NCI-H2171 (cell line): ENCODE measurements at regions not wholly inside any gene's neighbourhood (a gene's known extent, or its start where the extent isn't known, plus 50 kb on each side); places are given as distances from the start of the nearest gene placed in this dataset.
"Not testable (repeated sequence)": the region's sequence is repeated elsewhere in the genome, so short reads cannot be mapped to it uniquely, and the experiment has no call there.

ENCODE experiments used
- DNase-seq: peaks from one replicate; lab custom pipeline; 2025; lab: John Stamatoyannopoulos, UW

DNA sequence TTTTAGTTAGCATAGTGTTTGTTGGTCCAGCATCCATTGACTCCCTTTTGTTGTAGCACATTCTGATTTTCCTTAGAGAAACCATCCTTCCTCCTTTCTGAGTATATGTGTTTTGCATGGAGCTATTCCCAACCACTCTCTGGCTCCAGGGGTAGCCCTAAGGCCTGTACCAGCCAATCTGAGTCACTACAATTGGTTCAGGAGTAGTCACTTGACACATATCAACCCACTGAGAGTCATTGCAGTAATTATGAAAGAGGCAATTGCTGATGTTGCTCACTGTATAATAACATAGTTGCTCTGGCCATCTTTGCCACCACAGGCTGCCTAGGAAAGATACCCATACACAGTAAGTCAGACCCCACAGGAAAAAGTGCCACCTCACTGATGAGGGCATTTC is 71.2 kb upstream of the GRID2 start:
- DNase-seq = no peak

GRCh38 chr4:92234393-92235176 is 69.2 kb upstream of the GRID2 start:
- no peak for DNase-seq

- no peak for DNase-seq
These were observed 68.0 kb upstream of the GRID2 start for GRCh38 chr4:92235731-92236130.

GRCh38 chr4:92236877-92237276 is 66.9 kb upstream of the GRID2 start:
- DNase-seq = no peak

DNA sequence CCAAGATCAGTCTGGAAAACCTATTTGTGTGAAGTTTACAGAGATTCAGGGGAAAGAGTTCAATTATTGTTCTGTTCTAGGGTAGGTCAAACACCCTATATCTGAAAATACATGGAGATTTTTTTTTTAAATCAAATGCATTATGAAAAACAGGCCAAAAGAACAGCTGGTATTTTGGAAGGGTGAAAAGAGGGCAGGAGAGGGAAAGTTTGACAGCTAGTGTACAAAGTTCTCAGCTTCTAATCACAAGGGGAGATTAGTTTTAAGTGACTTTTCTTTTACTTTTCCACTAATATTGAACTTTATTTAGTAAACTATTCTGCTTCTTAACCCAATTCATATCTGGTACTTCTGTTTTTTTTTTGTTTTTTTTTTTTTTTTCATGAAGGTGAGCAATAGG is 66.2 kb upstream of the GRID2 start:
- DNase-seq = no peak

DNA sequence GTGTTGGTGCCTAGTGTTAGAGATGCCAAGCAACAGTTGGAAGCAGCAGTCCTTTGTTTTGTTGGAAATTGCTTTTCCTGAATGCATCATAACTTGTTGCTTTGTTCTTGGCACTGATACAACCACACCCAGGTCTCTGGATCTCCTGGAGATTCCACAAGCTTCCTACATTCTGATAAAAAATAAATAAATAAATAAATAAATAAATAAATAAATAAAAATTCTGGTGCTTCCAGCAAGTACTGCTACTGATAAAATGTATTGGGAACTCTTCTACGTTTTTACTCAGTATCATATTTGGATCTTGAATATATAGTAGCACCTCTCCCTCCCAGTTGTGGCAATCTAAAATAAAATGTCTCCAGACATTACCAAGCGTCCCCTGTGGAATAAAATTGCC is 62.7 kb upstream of the GRID2 start:
- no peak for DNase-seq

- DNase-seq = no peak
These were observed 57.4 kb upstream of the GRID2 start for GRCh38 chr4:92246384-92246783.

DNA sequence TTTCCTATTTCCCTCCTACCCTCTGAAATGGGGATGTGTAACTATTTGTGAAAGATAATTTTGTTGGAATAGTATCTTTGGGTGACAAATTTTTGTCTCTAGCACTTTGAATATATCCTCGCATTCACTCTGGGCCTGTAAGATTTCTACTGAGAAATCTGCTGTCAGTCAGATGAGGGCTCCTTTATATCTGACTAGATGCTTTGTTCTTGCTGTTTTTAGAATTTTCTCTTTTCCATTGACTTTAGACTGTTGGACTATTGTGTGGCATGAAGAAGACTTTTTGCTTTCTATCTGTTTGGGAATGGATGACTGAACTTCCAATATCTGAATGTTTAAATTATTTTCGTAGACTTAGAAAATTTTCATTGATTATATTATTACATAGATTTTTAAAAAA is 54.2 kb upstream of the GRID2 start:
- DNase-seq = no peak

- no peak for DNase-seq
These were observed 52.1 kb upstream of the GRID2 start for GRCh38 chr4:92251711-92252110.

- not testable (repeated sequence) for DNase-seq
These were observed 51.4 kb upstream of the GRID2 start for GRCh38 chr4:92252358-92252757.

DNA sequence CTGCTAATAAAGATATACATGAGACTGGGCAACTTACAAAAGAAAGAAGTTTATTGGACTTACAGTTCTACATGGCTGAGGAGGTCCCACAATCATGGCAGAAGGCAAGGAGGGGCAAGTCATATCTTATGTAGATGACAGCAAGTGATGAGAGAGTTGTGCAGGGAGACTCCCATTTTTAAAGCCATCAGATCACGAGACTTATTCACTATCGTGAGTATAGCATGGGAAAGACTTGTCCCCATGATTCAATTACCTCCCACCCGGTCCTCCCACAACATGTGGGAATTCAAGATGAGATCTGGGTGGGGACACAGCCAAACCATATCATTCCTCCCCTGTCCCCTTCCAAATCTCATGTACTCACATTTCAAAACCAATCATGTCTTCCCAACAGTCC is 50.9 kb upstream of the GRID2 start:
- no peak for DNase-seq

GRCh38 chr4:92253550-92253949 is 50.2 kb upstream of the GRID2 start:
- no peak for DNase-seq
